Germinal center (tissue), 1 donor: ENCODE measurements at regions not wholly inside any gene's neighbourhood (a gene's known extent, or its start where the extent isn't known, plus 50 kb on each side); places are given as distances from the start of the nearest gene placed in this dataset.
"Not testable (repeated sequence)": the region's sequence is repeated elsewhere in the genome, so short reads cannot be mapped to it uniquely, and the experiment has no call there.

Experiments used
- DNase-seq: peaks from one replicate; pipeline ENCODE4 v3.0.0; 2012; ENCODE audit warnings: mixed read lengths, low spot score

DNA sequence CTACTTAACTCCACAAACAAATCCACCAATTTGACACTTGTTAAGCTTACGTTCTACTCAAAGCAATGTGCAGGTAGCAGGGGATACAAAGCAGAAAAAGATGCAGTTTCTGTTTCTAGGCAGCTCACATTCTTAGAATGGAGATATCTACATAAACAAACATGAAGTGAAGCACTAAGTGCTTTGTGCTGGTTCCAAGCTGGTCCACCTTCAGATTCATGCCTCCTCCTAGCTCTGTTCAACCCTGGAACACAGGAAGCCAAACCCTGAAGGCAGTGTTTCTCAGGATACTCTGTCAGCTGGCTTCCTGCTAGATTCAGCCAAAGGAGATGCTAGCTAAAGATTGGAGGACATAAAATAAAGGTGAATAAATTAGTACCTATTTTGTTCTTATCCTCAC, 55.3 kb upstream of the NOL4 start:
- DNase-seq: no peak

DNA sequence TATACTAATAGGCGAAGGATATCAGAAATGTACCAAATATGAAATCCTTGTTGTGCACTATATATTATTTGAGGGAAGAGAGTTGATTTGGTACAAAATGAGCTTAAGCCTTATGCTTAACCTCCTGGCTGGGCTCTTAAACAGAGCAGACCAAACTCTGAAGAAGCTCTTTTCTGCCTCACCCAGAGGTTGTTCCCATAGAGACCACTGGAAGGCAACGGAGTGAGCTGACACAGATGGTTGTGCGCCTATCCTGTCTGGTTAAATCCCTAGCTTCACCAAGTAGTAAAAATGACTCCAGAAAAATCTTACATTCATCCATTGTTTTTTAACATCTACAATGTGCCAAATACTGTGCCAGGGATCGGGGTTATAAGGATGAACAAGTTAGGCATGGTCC, 55.9 kb upstream of the NOL4 start:
- no peak for DNase-seq

DNA sequence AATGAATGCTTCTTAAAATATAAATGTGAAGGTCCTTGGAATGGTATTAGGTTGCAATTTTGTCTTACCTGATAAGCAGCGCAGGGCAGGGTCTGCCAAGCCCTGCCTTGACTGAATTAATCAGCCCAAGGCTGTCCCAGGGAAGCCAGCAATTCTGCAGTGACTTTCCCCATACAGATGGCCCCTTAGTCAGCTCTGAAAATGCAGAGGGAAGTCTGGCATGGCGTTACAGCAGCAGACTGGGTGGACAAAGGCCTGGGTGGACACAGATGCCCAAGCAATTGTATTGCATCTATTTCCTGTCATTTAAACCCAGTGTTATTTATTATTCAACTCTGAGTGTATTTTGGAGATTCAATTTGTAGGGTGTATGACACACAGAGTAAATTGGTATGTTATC, 56.6 kb upstream of the NOL4 start:
- no peak for DNase-seq

DNA sequence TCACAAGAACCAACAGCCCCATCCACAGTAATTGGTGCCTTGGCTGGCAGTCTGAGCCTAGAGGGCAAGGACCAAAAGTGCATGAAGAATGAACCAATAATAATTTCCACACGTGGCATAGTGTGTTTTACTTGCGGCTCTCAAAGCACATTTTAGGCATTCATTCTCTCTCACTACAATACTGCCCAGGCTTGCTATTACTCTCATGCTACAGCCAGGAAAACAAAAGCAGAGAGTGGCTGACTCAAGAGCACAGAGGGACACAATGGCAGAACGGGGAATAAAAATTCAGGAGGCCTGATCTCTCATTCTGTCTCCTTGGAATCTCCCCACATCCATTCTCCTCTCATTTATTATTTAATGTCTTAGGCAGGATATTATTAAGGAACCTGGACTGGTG, 57.0 kb upstream of the NOL4 start:
- no peak for DNase-seq

DNA sequence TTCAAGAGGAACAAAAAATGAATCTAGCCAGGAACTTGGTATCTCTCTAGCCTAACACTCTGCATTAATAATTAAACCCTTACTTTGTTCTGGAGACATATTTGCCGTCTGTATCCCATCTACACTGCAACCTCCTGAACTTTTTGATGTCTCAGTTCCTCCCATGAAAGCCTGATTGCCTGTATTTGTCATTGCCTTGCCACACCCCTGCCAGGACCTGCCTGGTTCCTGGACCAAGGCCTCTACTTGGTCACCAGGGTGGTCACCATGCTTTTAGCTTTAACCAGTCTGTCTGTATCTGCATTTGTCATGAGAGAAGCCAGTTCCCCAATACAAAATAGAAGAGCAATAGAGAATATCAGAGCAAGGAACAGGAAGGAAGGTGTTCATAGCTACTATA, 58.8 kb upstream of the NOL4 start:
- no peak for DNase-seq

DNA sequence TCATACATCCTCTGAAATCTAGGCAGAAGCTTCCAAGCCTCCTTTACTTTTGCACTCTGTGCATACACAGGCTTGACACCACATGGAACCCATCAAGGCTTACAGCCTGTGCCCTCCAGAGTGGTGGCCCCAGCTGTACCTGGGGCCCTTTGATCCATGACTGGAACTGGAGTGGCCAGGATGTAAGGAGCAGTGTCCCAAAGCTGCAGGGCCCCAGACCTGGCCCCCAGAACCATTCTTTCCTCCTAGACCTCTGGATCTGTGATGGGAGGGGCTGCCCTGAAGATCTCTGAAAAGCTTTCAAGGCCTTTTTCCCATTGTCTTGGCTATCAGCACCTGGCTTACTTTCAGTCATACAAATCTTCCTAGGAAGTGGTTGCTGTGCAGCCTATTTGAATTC, 63.1 kb upstream of the NOL4 start:
- DNase-seq: no peak

DNA sequence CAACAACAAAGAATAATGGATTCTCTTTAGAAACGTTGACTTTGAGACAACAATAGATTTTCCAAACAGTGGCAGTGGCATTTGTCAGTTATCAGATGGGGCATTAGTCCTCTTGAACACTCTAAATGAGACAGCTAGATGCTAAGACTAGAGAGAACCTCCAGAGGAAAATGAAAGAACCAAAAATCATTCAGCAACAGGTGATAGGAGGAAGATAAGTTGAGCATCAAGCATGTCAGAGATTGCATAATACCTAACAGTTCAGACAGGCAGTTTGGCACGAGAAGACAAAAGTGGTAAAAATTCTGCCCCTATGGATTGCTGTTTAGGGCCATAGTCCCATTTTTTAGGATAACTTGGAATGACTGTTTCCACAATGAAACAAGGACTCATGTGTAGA, 67.9 kb upstream of the NOL4 start:
- no peak for DNase-seq

DNA sequence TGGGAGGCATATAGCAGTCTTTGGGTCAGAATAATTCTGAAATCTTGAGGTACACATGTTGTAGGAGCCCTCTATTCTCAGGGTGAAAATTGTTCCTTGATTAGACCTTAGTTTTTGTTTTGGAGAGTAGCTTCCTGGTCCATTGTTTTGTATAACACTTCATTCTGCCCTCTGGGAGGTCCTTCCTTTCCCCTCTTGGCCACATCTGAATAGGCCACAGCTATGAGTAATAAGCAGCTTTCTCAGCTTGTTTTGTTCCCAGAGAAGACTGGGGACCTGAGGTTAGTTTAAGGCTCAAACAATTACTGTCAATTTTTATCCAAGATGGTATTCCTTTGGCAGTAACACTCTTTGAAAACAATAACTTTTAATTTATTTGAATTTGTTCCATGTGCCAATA, 72.6 kb upstream of the NOL4 start:
- no peak for DNase-seq

DNA sequence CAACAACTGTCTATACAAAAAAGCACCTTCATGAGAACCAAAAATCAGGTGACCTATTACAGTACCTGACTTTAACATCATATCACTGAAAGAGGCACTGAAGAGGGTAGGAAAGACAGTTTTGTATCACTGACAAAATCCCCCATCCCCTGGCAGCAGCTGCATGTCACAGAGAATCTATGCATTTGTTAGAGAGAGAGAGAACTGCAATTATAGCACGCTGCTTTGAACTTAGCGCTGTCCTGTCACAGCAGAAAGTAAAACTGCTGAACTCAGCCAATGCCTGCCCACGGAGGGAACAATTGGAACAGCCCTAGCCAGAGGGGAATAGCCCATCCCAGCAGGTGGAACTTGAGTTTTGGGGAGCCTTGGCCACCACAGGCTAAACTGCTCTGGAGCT, 75.1 kb upstream of the NOL4 start:
- DNase-seq: no peak

DNA sequence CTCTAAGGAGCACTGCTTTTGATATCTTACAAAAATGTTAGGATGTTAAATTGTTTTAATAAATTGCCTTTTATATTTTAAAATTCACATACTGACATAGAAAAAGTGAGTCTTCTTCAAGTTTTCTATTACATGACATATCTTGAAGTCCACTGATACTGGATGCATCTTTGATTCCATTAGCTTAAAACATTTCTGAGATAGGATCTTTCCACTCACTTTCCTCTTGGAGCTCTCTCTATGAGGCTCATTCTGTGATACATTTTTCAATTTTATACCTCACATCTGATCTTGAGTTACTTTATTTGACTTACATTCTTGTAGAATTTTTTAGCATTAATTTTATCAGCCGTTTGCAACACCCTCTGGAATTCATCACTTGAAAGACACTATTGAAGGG, 86.8 kb upstream of the NOL4 start:
- no peak for DNase-seq

DNA sequence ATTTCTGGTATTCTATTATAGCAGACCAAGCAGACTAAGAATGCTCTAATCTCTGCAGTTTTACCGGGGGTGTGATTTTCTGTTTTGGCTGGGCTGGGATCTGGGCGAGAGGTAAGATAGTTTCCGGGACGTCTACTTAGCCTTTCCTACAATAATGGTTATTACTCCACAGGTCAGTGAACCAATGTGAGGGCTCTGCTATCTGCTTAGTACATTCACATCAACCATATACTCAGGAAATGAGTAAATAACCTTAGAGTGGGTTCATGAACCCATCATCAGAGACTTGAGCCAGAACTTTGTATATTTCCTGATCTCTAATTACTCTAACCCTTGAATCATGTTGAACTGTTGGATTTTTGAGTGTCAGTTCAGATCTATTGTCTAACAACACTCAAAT, 90.1 kb upstream of the NOL4 start:
- no peak for DNase-seq

DNA sequence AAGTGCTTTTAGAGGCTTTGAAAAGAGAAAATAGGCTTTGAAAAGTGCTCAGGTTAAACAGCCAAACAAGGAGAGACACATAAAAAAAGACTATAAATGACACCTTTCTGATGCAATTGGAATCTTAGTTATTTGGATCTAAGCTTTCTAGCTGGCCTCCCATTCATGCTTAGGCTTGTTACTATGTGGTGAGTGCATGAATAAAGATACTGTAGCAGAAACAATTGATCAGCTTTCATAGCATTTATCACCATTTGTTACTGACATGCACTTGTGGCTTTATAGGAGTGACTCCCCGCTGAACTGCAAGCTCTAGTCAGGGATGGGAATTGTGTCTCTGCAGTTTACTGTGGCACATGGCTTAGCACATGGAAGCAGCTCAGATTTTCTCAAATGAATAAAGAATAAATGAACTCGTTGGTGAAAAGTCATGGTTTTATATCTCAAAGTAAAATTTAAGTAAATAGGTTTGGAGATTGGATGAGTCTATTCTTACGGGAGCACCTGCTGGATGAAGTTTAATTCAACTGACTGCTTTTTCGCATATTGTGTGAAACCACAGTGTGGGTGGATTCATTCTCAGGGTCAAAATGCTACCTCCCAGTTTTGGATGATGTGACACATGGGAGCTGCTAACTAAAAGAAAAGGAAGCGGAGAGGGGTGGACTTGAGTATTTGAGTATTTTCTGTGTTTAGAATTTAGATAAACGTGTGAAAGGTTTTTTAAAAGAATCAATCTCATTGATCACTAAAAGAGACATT, 91.1 kb upstream of the NOL4 start:
- DNase-seq: no peak

DNA sequence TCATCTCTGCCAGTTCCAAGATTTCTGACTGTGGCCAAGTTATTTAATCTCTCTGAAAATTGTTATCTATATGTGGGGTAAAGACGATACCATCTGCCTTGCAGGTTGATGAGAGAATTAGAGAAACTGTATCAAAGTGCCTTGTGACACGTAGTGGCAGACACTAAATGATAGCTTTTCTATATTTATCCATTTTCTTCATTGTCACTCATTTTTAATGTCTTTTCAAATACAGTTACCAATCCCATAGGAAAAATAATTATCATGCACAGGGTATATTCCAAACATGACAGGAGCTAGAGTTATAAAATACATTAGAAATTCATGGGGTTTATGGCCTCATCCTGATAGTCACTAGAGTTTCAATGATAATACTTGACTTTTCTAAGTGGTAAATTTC, 95.6 kb upstream of the NOL4 start:
- DNase-seq: no peak

DNA sequence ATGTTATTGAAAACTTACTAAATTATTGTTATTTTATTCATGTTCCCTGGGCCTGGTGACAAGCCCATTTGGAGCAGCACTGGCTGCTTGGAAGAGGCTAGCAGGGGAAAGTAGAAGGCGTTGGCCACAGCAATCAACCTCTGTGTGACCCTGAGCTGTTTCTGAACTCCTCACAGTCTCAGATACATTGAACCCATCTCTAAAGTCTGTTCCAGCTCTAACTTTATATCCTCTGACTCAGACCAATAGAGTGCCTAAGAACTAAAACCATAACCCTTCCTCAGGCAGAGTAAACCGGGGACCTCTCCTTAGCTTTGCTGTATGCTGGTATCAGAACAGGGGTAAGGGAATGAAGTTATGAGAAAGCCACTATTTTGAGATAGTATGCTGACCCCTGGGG, 96.4 kb upstream of the NOL4 start:
- DNase-seq: no peak

DNA sequence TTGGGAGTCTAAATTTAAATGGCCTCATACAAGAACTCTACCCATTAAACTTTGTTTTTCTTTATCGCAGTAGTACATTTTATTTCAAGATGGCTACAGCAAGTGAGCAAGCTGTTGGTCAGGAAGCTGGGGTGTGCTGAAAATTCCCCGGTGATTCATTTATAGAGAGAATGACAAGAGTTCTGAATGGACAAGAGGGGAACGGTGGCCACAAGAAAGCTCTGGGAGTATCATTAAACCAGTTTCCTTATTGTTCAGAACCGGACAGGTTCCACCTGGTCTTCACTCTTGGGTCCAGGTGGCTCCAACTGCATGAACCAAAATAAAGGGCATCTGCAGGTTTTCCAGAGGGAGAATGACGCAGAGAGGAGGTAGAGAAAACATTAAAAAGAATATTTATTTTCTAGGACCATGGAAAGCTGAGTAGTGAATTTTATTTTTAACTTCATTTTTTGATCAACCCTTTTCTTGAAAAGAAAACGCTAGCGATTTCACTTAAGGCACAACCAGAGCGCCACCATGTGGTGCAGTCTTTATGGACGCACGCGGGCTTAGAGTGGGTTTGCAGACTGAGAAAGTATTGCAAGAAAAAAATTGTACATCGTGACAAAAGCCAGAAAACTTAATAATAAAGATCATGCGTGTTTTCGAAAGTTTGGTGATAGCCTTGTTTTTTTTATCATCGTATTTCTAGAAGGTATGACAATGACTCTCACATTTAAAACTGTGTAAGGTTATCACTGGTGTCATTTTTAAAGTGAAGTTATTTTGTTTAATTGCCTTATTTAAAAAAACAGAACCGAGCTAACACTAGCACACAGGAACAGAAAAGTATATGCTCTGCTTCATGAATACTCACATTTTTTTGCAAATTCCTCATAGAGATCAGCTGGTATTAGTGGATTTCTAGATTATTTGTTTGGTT, 97.9 kb upstream of the NOL4 start:
- DNase-seq: no peak

DNA sequence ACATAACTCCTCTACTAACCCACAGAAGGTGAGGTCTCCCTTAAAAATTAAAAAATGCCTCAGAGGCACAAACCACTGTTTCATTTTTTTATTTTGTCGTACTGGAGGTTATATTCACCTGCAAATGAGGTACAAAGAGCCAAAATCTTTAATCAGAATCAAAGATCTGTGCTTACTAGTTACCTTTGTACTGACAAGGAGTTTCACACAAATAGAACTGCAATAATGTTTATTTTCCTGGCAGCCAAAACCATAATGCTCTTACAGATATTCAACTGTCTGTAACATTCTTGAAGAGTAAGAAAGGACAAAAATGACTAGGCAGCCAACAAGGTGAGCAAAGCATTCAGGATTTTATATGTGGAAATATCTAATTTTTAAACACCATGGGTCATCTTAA, 105.1 kb upstream of the NOL4 start:
- DNase-seq: no peak

DNA sequence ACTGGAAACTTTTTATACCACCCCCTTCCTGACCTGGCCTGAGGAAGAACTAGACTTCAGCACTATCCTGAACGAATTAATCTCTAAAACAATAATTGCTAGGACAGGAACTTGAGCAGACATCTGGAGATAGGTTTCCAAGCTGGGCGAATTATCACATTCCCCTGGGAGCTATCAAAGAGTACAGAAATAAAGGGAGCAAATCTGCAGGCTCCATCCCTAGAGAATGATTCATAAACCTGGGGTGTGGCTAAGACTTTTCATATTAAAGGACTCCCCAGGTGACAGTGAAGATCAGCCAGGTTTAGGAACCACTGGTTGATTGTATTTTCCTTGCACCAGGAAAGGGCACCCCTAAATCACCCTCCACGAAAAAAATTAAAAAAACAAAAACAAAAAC, 105.6 kb upstream of the NOL4 start:
- no peak for DNase-seq

DNA sequence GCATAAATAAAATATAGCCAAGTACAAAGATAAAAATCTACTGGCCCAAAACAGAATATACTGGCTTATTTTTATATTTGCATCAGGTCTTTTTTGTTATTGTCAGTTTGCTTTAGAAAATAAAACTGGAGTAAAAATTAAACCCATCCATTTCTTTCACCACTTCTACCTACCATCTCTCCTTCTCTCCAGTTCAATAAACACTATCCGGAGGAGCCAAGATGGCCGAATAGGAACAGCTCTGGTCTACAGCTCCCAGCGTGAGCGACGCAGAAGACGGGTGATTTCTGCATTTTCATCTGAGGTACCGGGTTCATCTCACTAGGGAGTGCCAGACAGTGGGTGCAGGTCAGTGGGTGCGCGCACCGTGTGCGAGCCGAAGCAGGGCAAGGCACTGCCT, 106.2 kb upstream of the NOL4 start:
- not testable (repeated sequence) for DNase-seq

DNA sequence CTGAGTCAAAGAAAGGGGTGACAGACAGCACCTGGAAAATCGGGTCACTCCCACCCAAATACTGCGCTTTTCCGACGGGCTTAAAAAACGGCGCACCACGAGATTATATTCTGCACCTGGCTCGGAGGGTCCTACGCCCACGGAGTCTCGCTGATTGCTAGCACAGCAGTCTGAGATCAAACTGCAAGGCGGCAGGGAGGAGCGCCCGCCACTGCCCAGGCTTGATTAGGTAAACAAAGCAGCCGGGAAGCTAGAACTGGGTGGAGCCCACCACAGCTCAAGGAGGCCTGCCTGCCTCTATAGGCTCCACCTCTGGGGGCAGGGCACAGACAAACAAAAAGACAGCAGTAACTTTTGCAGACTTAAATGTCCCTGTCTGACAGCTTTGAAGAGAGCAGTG, 106.6 kb upstream of the NOL4 start:
- DNase-seq: not testable (repeated sequence)

DNA sequence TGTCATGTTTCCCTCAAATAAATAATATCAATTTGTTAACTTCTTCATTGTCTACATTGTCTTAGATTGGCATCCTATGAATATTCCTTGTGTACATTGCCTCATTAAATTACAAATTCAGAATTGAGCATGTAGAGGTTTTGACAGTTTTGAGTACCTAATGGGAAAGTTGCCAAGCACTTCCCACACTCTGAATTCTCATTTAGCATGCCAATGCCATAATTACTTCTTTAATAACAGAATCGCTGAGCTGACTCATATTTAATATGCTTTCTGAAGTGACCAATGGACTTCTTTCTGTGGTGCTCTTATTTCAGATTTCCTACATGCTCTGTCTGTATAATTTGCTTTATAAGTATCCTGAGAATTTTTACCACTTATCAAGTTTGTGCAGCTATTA, 114.4 kb upstream of the NOL4 start:
- DNase-seq: no peak

DNA sequence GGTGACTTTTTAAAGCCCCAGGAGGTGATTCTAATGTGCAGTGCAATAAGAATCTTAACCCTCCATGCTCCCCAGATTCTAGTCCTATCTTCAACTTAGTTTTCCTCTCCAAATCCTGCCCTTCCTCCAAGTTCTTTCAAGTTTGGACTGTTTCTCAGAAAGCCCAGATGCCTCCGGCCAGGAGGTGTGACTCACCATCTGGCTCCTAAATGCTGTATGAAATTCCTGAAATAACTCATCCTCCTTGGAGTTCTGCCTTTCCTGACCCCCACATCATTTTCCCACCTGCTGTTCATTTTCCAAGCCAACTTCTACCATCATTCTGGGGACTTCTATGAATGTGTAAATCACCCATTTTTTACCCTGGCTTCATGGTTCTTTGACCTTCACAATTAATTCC, 118.2 kb upstream of the NOL4 start:
- no peak for DNase-seq

DNA sequence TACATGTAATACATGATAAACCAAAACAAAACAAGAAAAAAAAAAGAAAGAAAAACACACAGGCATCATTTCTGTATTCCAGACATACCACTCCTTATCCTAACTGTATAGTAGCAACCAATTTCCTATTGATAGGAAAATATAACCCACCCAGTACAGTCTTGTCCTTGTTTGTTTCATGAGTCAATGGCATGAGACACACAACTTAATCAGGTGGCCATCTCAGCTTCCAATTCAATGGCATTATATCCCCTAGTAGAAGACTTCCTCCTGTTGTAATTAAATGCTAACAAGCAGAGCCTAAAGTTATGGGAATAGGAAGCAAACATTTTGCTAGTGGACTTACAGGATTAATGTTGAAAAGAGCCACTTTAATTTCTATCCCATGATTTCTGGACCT, 121.0 kb upstream of the NOL4 start:
- no peak for DNase-seq

DNA sequence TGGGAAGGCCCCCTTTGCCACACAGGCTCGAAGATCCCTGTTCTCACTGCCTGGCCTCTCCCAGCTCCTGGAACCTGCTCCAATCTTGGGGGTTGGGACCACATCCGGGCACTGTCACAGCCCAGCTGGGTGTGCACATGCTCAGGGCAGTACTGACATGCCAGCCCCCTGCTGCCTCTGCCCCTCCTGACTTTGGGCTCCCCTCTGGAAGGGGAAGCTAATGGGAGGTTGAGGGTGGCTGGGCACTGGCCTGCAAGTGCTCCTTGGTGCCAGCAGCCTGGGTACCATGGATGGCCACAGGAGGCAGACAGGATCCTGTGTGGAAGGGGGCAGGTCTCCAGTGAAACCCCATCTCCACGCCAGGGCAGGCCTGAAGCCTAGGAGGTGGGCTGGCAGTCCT, 126.1 kb upstream of the NOL4 start:
- DNase-seq: no peak
